ENCODE measurements at regions not wholly inside any gene's neighbourhood (a gene's known extent, or its start where the extent isn't known, plus 50 kb on each side); places are given as distances from the start of the nearest gene placed in this dataset.

GRCh38 chr13:111652676-111653075 is 332.2 kb downstream of the TEX29 start:
- TF ChIP-seq EZH2phosphoT487 (IDR thresholded peaks at IDR 0.05; ENCODE audit: borderline replicate concordance, low read length): no peak
- TF ChIP-seq CTCF (IDR thresholded peaks at IDR 0.05; ENCODE audit: low read depth, low read length, poor library complexity, severe bottlenecking): no peak

All from DOHH2 (cell line).